ENCODE measurements at regions not wholly inside any gene's neighbourhood (a gene's known extent, or its start where the extent isn't known, plus 50 kb on each side); places are given as distances from the start of the nearest gene placed in this dataset.

GRCh38 chr2:129465045-129465444 is 514.4 kb upstream of the RAB6C start:
- H3K4me3 ChIP-seq (replicated peaks in 1 of 2; ENCODE audit: low read depth in 2 of 2, low read length in 2 of 2) = no peak overlapping the region
- no peak for DNase-seq (ENCODE audit: low read depth in 2 of 2)
- TF ChIP-seq CTCF (IDR thresholded peaks at IDR 0.05; ENCODE audit: low read depth, low read length) = no peak

GRCh38 chr2:129466389-129466788 is 513.1 kb upstream of the RAB6C start:
- no peak overlapping the region for H3K4me3 ChIP-seq (replicated peaks in 1 of 2; ENCODE audit: low read depth in 2 of 2, low read length in 2 of 2)
- no peak for TF ChIP-seq CTCF (IDR thresholded peaks at IDR 0.05; ENCODE audit: low read depth, low read length)
- DNase-seq (ENCODE audit: low read depth in 2 of 2) = no peak

- no peak for TF ChIP-seq CTCF (IDR thresholded peaks at IDR 0.05; ENCODE audit: low read depth, low read length)
- no peak for DNase-seq (ENCODE audit: low read depth in 2 of 2)
- no peak overlapping the region for H3K4me3 ChIP-seq (replicated peaks in 1 of 2; ENCODE audit: low read depth in 2 of 2, low read length in 2 of 2)
Observed at GRCh38 chr2:129467012-129467779, 512.3 kb upstream of the RAB6C start.

GRCh38 chr2:129467941-129468340 is 511.5 kb upstream of the RAB6C start:
- TF ChIP-seq CTCF (IDR thresholded peaks at IDR 0.05; ENCODE audit: low read depth, low read length) = no peak
- DNase-seq (ENCODE audit: low read depth in 2 of 2) = no peak
- H3K4me3 ChIP-seq (replicated peaks in 1 of 2; ENCODE audit: low read depth in 2 of 2, low read length in 2 of 2) = no peak overlapping the region

- no peak for DNase-seq (ENCODE audit: low read depth in 2 of 2)
- H3K4me3 ChIP-seq (replicated peaks in 1 of 2; ENCODE audit: low read depth in 2 of 2, low read length in 2 of 2) = no peak overlapping the region
- TF ChIP-seq CTCF (IDR thresholded peaks at IDR 0.05; ENCODE audit: low read depth, low read length) = no peak
Observed at GRCh38 chr2:129468879-129469278, 510.6 kb upstream of the RAB6C start.

- no peak for DNase-seq (ENCODE audit: low read depth in 2 of 2)
- TF ChIP-seq CTCF (IDR thresholded peaks at IDR 0.05; ENCODE audit: low read depth, low read length) = no peak
- H3K4me3 ChIP-seq (replicated peaks in 1 of 2; ENCODE audit: low read depth in 2 of 2, low read length in 2 of 2) = no peak overlapping the region
Observed at GRCh38 chr2:129469389-129469788, 510.1 kb upstream of the RAB6C start.

GRCh38 chr2:129469871-129470270 is 509.6 kb upstream of the RAB6C start:
- no peak for DNase-seq (ENCODE audit: low read depth in 2 of 2)
- no peak for TF ChIP-seq CTCF (IDR thresholded peaks at IDR 0.05; ENCODE audit: low read depth, low read length)
- no peak overlapping the region for H3K4me3 ChIP-seq (replicated peaks in 1 of 2; ENCODE audit: low read depth in 2 of 2, low read length in 2 of 2)
